ENCODE measurements at regions not wholly inside any gene's neighbourhood (a gene's known extent, or its start where the extent isn't known, plus 50 kb on each side); places are given as distances from the start of the nearest gene placed in this dataset.
A peak's percentile ranks its signal among the peaks of the same experiment; 100 is the strongest.

DNA sequence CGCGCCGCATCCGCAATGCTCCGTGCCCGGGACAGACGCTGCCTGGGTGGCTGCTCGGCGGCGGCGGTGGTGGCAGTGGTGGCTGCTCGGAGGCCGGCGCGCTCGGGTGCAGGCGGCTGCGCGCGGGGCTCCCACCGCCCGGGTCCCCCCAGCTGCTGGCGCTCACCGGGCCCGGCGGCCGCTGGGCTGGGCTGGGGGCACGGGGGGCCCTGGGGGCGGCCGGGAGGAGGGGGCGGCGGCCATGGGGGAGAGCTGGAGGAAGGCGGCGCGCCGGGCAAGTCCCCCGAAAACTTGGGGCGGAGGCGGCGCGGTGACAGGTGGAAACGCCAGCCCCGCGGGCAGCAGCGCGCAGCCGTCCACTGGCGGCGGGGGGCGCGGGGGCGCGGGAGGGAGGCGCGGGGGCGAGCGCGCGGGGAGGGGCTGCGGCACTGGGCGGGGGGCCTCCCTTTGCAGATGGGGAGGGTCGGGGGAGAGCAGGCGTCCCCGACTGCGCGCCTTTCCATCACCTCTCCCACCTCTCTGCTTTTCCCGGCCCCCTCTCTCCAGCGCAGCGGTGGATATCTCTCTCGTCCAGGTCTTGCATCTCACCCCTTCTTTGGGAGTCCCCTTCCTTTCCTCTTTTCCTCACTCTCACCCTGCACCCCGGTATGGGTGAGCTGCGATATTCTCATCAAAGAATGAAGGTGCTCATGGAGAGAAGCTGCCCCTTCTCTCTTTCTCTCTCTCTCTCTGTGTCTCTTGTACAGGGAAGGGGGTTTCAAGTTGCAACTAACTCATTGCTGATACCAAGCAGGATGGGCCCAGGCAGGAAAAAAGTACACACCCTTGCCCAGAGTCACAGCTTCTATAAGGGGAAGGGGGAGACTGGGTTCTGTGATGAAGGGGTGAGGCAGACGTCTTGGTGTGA is 83.7 kb upstream of the DHRSX start:
- Histone ChIP-seq H3K9me3 (ENCODE audit: low read depth, low read length, poor library complexity, severe bottlenecking) (no peaks in the 10 kb centered on the region), H3K27ac (ENCODE audit: low read depth, low read length, poor library complexity, severe bottlenecking) (no peak overlapping the region), H3K4me3 (ENCODE audit: low read depth, low read length, poor library complexity, severe bottlenecking) (no peak overlapping the region), H3K27me3 (replicated peaks; ENCODE audit: insufficient read depth, low read depth, low read length, poor library complexity) (peaks cover 53% of the 10 kb centered on the region), H3K36me3 (ENCODE audit: insufficient read depth, low read length, poor library complexity, severe bottlenecking) (no peaks in the 10 kb centered on the region), H3K4me1 (ENCODE audit: insufficient read depth, low read length, poor library complexity, severe bottlenecking) (peaks cover 16% of the 10 kb centered on the region)
- intact Hi-C loops (cut with micrococcal nuclease; ENCODE audit: unreplicated experiment), result no loop called here
- TF ChIP-seq EZH2 (IDR thresholded peaks at IDR 0.05; ENCODE audit: borderline replicate concordance, low read depth, low read length, poor library complexity, severe bottlenecking), result peak; percentile 69
- TF ChIP-seq, protein P1, sequence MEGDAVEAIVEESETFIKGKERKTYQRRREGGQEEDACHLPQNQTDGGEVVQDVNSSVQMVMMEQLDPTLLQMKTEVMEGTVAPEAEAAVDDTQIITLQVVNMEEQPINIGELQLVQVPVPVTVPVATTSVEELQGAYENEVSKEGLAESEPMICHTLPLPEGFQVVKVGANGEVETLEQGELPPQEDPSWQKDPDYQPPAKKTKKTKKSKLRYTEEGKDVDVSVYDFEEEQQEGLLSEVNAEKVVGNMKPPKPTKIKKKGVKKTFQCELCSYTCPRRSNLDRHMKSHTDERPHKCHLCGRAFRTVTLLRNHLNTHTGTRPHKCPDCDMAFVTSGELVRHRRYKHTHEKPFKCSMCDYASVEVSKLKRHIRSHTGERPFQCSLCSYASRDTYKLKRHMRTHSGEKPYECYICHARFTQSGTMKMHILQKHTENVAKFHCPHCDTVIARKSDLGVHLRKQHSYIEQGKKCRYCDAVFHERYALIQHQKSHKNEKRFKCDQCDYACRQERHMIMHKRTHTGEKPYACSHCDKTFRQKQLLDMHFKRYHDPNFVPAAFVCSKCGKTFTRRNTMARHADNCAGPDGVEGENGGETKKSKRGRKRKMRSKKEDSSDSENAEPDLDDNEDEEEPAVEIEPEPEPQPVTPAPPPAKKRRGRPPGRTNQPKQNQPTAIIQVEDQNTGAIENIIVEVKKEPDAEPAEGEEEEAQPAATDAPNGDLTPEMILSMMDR (conservative IDR thresholded peaks at IDR 0.05; ENCODE audit: low read depth, low read length), result no peak
- ChIA-PET POLR2A (ENCODE audit: low non-redundant PET) (no interaction called here), CTCF (no interaction called here)
- no peak for DNase-seq (ENCODE audit: low spot score)
- BruUV-seq (replicated peaks), result no TSS peak

DNA sequence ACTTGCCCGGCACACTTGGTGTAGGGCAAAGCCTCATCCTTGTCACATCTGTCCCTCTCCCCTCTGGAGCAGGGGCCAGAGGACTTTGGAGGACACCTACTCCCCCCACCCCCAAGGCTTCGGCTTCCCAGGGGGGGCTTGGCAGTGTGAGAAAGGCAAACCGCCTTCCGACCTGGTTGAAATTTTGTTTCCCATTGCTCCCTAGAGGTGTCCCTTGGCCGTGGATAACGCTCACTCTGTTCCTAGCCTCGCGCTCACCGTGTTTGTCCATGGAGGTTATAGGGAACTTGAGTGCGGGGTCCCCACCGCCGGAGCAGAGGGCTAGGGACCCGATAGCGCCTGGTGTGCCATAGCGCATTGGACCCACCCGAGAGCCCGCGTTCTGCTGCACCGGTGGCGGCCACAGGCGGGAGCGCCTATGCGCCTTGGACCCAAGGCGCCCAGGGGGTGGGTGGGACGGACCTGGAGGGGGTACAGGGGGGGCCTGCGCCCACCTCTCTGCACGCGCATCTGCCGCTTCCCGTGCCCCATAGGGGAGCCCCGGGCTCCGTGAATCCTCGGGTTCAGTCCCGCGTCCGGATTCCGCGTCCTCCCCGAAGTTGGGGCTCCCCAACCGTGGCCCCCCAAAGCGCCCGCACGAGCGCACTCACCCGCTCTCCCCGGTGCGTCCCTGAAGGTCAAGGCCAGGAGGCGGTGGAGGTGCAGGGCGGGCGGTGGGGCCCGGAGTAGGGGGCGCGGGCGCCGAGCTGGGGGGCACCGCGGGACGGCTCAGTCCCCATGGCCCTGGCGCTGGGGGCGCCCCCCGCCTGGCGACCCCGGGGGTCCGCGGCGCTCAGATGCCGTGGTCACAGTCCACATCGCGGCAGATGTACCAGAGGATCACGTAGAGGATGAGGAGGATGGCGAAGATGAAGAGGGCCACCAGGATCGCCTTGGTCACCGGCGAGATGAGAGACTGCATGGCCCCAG is 82.7 kb upstream of the DHRSX start:
- Histone ChIP-seq H3K27ac (ENCODE audit: low read depth, low read length, poor library complexity, severe bottlenecking) (no peak overlapping the region), H3K27me3 (replicated peaks; ENCODE audit: insufficient read depth, low read depth, low read length, poor library complexity) (peaks cover 53% of the 10 kb centered on the region), H3K4me3 (ENCODE audit: low read depth, low read length, poor library complexity, severe bottlenecking) (peak overlapping the region; percentile 31), H3K4me1 (ENCODE audit: insufficient read depth, low read length, poor library complexity, severe bottlenecking) (peaks cover 17% of the 10 kb centered on the region), H3K36me3 (ENCODE audit: insufficient read depth, low read length, poor library complexity, severe bottlenecking) (no peaks in the 10 kb centered on the region), H3K9me3 (ENCODE audit: low read depth, low read length, poor library complexity, severe bottlenecking) (no peaks in the 10 kb centered on the region)
- ChIA-PET CTCF (no interaction called here), POLR2A (ENCODE audit: low non-redundant PET) (no interaction called here)
- peak; percentile 96 for TF ChIP-seq EZH2 (IDR thresholded peaks at IDR 0.05; ENCODE audit: borderline replicate concordance, low read depth, low read length, poor library complexity, severe bottlenecking)
- TF ChIP-seq, protein P1 (conservative IDR thresholded peaks at IDR 0.05; ENCODE audit: low read depth, low read length), result no peak
- DNase-seq (ENCODE audit: low spot score), result no peak
- intact Hi-C loops (cut with micrococcal nuclease; ENCODE audit: unreplicated experiment), result no loop called here
- BruUV-seq (replicated peaks), result no TSS peak

DNA sequence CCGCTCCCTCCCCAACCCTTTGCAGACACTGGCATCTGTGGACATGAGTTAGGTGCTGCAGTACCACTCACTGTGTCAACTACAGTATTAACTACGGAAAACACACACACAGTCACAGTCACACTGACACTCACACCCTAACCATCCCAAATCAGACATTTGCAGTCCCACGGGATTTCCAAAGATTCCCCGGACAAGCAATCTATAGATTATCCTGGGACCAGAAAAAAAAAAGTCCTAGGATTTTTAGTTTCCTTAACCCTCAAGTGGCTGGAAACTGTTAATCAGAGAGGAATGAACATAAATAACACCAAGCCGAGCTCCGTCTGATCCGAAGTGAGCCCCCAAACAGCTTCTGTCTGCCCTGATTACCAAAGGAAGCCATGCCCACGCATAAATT is 81.9 kb upstream of the DHRSX start:
- POLR2A ChIA-PET (ENCODE audit: low non-redundant PET), result no interaction called here
- intact Hi-C loops (cut with micrococcal nuclease; ENCODE audit: unreplicated experiment), result no loop called here
- CTCF ChIA-PET, result no interaction called here
- TF ChIP-seq EZH2 (IDR thresholded peaks at IDR 0.05; ENCODE audit: borderline replicate concordance, low read depth, low read length, poor library complexity, severe bottlenecking), result no peak
- TF ChIP-seq, protein P1 (conservative IDR thresholded peaks at IDR 0.05; ENCODE audit: low read depth, low read length), result no peak
- DNase-seq (ENCODE audit: low spot score), result no peak
- Histone ChIP-seq H3K36me3 (ENCODE audit: insufficient read depth, low read length, poor library complexity, severe bottlenecking) (no peaks in the 10 kb centered on the region), H3K4me1 (ENCODE audit: insufficient read depth, low read length, poor library complexity, severe bottlenecking) (peaks cover 25% of the 10 kb centered on the region), H3K9me3 (ENCODE audit: low read depth, low read length, poor library complexity, severe bottlenecking) (no peaks in the 10 kb centered on the region), H3K27me3 (replicated peaks; ENCODE audit: insufficient read depth, low read depth, low read length, poor library complexity) (peaks cover 53% of the 10 kb centered on the region), H3K4me3 (ENCODE audit: low read depth, low read length, poor library complexity, severe bottlenecking) (peak overlapping the region; percentile 31), H3K27ac (ENCODE audit: low read depth, low read length, poor library complexity, severe bottlenecking) (no peak overlapping the region)
- BruUV-seq (replicated peaks), result no TSS peak

All from A673 (cell line).